H54 (cell line): ENCODE measurements at regions not wholly inside any gene's neighbourhood (a gene's known extent, or its start where the extent isn't known, plus 50 kb on each side); places are given as distances from the start of the nearest gene placed in this dataset.
A peak's percentile ranks its signal among the peaks of the same experiment; 100 is the strongest.

Experiments used
- DNase-seq: peaks from one replicate; pipeline ENCODE4 v3.0.0; 2011; ENCODE audit warnings: low spot score, mixed read lengths; ENCODE audit not compliant: insufficient read length
- FAIRE-seq: peaks from 3 replicates; lab custom pipeline; 2011; peaks lifted over from hg19 to GRCh38; lab: Jason Lieb, UNC
- POLR2A ChIP-seq: IDR thresholded peaks from 2 replicates; pipeline ENCODE4 v1.6.1; 2011; ENCODE audit warnings: low read depth, mild to moderate bottlenecking, low read length

DNA sequence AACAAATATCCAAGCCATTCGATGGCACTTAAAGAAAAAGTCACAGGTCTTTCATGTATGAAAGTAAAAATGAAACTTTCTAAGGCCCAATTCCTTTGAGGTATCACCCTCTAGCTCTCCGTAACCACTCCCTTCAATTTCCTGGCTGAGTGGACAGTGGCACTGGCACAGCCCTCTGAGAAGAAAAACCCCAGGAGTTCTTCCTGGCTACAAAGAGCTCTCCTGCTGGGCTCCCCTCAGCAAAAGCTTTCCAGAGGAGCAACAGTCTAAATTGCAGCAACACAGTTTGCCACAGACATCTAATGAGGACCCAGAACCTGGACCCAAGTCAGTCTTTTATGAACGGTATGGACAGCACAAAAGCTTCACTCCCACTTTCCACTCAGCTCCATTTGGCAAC is 71.8 kb downstream of the FUNDC1 start:
- DNase-seq, result no peak
- no peak for TF ChIP-seq POLR2A
- FAIRE-seq, result no peak

DNA sequence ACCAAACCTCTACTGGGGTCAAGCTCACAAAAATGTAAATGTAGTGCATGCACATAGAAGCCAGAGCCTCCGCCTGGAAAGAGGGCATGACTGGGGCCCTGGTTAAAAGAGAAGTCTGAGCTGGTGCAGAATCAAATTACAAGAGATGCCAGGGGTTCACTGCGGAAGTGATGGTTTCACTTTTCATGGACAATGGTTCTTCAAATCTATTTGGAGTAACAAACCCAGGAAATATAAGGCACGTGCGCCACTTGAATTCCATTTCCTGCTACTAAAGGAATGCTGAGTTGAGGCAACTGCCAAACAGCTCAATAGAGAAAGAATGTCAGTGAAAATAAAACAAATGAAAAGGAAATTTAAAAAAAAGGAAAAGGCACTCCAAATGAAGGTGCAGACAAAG is 79.8 kb downstream of the FUNDC1 start:
- FAIRE-seq (no peak), DNase-seq (no peak)
- no peak for TF ChIP-seq POLR2A

GRCh38 chrX:44459501-44459900 is 83.2 kb downstream of the FUNDC1 start:
- no peak for TF ChIP-seq POLR2A
- DNase-seq (no peak), FAIRE-seq (no peak)

DNA sequence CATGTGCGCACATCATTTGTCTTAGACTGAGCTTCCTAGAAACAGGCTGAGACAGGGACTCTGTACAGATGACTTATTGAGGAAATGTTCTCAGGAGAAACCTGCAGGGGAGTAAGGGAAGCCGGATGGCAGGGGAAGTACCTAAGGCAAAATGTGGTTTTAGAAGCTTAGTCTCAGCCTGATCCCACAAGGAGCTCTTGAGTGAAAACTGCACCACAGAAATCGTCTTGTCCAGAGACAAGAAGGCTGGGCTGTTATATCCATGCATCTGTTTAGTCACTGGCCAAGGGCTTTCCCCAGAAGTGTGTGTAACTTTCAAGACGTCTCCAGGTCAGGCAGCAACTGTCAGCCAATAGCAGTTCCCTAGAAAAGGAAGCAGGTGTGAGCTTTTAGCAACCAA is 86.0 kb downstream of the FUNDC1 start:
- FAIRE-seq, result no peak
- TF ChIP-seq POLR2A, result no peak

GRCh38 chrX:44451056-44451455 is 91.6 kb downstream of the FUNDC1 start:
- FAIRE-seq, result no peak
- no peak for DNase-seq
- no peak for TF ChIP-seq POLR2A

More for the DNA sequence above, 86.0 kb downstream of the FUNDC1 start:
- DNase-seq, result no peak

DNA sequence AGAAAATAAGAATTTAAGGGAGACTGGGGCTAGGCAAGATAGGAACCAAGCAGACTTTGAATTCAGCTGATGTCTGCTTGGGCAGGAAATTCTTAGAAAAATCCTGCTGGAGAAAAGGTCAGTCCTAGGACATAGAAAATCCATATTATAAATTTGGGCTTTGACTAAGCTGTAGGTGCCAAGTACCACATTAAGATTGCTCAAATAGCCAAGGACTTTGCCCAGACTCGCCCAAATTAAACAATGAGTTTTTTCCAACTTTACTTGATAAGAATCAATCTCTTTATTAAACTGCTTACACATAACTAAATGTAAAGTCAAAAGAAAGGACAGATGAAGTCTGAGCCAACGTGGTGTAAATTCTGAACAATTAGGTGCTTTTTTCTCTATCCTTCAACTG is 95.4 kb downstream of the FUNDC1 start:
- no peak for FAIRE-seq
- no peak for DNase-seq
- TF ChIP-seq POLR2A, result no peak

GRCh38 chrX:44440006-44440405 is 96.5 kb upstream of the EFHC2 start:
- no peak for FAIRE-seq

DNA sequence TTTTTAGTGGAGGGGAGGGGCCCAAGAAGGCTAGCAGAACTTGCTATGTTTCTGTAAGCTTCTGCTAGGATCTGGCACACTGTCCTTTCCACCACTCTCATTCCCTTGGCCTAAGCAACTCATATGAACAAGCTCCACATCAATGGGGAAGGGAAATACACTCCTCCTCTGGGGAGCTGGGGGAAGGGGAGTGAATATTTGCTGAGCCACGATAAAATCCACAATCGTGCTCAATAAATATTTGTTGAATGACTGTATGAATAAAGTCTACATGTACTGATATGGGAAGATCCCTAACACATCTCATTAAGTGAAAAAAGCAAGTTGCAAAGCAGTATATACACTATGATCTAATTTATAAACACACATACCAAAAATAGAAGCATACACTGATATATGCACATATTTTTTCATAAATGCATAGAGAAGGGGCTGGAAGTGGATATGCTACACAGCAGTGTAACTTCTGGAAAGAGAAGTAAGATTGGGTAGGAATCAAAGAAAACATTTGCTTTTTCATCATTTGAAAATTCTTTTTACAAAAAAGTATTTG is 95.8 kb upstream of the EFHC2 start:
- no peak for TF ChIP-seq POLR2A
- no peak for FAIRE-seq
- no peak for DNase-seq

More at GRCh38 chrX:44440006-44440405, 96.5 kb upstream of the EFHC2 start:
- no peak for TF ChIP-seq POLR2A
- DNase-seq, result no peak

DNA sequence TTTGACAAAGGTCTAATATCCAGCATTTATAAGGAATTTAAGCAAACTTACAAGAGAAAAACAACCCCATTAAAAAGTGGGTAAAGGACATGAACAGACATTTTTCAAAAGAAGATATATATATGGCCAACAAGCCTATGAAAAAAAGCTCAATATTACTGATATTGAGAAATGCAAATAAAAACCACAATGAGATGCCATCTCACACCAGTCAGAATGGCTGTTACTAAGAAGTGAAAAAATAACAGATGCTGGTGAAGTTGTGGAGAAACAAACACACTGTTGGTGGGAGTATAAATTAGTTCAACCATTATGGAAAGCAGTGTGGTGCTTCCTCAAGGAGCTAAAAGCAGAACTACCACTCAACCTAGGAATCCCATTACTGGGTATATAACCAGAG is 91.6 kb upstream of the EFHC2 start:
- no peak for DNase-seq
- TF ChIP-seq POLR2A, result no peak
- FAIRE-seq, result no peak

DNA sequence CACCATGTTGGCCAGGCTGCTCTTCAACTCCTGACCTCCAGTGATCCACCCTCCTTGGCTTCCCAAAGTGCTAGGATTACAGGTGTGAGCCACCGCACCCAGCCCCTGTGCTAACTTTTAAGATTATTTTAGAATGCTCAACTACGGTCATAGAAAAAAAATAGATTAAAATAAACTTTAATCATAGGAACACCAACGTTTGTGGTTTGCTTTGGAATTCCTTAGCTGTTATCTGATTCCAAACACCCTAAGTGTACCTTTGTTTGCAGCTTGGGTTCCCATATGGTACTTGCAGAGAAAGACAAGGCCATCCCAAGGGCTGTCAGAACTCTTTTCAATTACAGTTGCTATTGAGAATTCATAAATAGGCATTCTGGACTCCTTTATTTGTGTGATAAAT is 90.1 kb upstream of the EFHC2 start:
- no peak for DNase-seq
- no peak for TF ChIP-seq POLR2A
- FAIRE-seq, result no peak

- no peak for DNase-seq
- no peak for TF ChIP-seq POLR2A
- FAIRE-seq, result peak; percentile 99
Observed at GRCh38 chrX:44432641-44433040, 89.2 kb upstream of the EFHC2 start.

- no peak for TF ChIP-seq POLR2A
- peak; percentile 5 for DNase-seq
Observed at GRCh38 chrX:44431194-44431593, 87.7 kb upstream of the EFHC2 start.

GRCh38 chrX:44428989-44429627 is 85.6 kb upstream of the EFHC2 start:
- TF ChIP-seq POLR2A, result no peak
- no peak for FAIRE-seq
- DNase-seq, result no peak

More at GRCh38 chrX:44431194-44431593, 87.7 kb upstream of the EFHC2 start:
- no peak for FAIRE-seq

GRCh38 chrX:44422631-44423030 is 79.2 kb upstream of the EFHC2 start:
- no peak for DNase-seq
- no peak for FAIRE-seq
- TF ChIP-seq POLR2A, result no peak
